Neural progenitor cell (in vitro differentiated cells): ENCODE measurements at regions not wholly inside any gene's neighbourhood (a gene's known extent, or its start where the extent isn't known, plus 50 kb on each side); places are given as distances from the start of the nearest gene placed in this dataset.

Experiments used
- DNase-seq: peaks from one replicate; pipeline ENCODE4 v3.0.0-alpha.2; 2016; ENCODE audit warnings: low spot score
- H2AFZ ChIP-seq: fragments of 200-600 bp; sonication (generic); replicated peaks from 2 replicates; pipeline ENCODE4 v1.6.1; 2016; ENCODE audit warnings: antibody characterized with exemption
- H3F3A ChIP-seq: fragments of 200-600 bp; sonication (generic); 2 replicates; pipeline ENCODE4 v1.6.1; 2016; ENCODE audit warnings: antibody characterized with exemption, low read depth
- H3K27ac ChIP-seq: fragments of 200-600 bp; sonication (generic); 2 replicates; pipeline ENCODE4 v1.5.1; 2016; ENCODE audit warnings: mild to moderate bottlenecking
- H3K27me3 ChIP-seq: fragments of 200-600 bp; sonication (generic); 2 replicates; pipeline ENCODE4 v1.6.1; 2016; ENCODE audit warnings: mild to moderate bottlenecking, moderate library complexity
- H3K36me3 ChIP-seq: fragments of 200-600 bp; sonication (generic); 2 replicates; pipeline ENCODE4 v1.5.1; 2016
- H3K4me1 ChIP-seq: fragments of 200-600 bp; sonication (generic); 2 replicates; pipeline ENCODE4 v1.6.1; 2016; ENCODE audit warnings: mixed run types
- H3K4me2 ChIP-seq: fragments of 200-600 bp; sonication (generic); 2 replicates; pipeline ENCODE4 v1.6.1; 2016
- H3K4me3 ChIP-seq: fragments of 200-600 bp; sonication (generic); 2 replicates; pipeline ENCODE4 v1.5.1; 2016
- H3K79me2 ChIP-seq: fragments of 200-600 bp; sonication (generic); 2 replicates; pipeline ENCODE4 v1.6.1; 2016; ENCODE audit warnings: low read depth
- H3K9ac ChIP-seq: fragments of 200-600 bp; sonication (generic); 2 replicates; pipeline ENCODE4 v1.6.1; 2016
- H3K9me3 ChIP-seq: fragments of 200-600 bp; sonication (generic); 2 replicates; pipeline ENCODE4 v1.5.1; 2016; ENCODE audit warnings: low read depth
- H4K20me1 ChIP-seq: fragments of 200-600 bp; sonication (generic); 2 replicates; pipeline ENCODE4 v1.6.1; 2016; ENCODE audit warnings: low read depth
- H3K27ac Mint-ChIP-seq: 3 replicates; pipeline ENCODE4 v1.8.0; 2021; ENCODE audit warnings: mixed read lengths
- H3K27me3 Mint-ChIP-seq: 2 replicates; pipeline ENCODE4 v1.8.0; 2022; ENCODE audit warnings: low read depth, mild to moderate bottlenecking, inconsistent platforms, moderate library complexity, mixed read lengths; ENCODE audit not compliant: insufficient read depth
- H3K36me3 Mint-ChIP-seq: 3 replicates; pipeline ENCODE4 v1.8.0; 2021; ENCODE audit warnings: mixed read lengths
- H3K4me1 Mint-ChIP-seq: 3 replicates; pipeline ENCODE4 v1.8.0; 2021; ENCODE audit warnings: mixed read lengths
- H3K4me3 Mint-ChIP-seq: 3 replicates; pipeline ENCODE4 v1.8.0; 2021; ENCODE audit warnings: mild to moderate bottlenecking, moderate library complexity, mixed read lengths
- H3K9me3 Mint-ChIP-seq: 3 replicates; pipeline ENCODE4 v1.8.0; 2020; ENCODE audit warnings: mixed read lengths
- EZH2 ChIP-seq: fragments of 200-600 bp; sonication (generic); IDR thresholded peaks from 2 replicates; pipeline ENCODE4 v1.6.1; 2017; ENCODE audit warnings: antibody characterized with exemption, mild to moderate bottlenecking, moderate library complexity
- EZH2phosphoT487 ChIP-seq: fragments of 200-600 bp; sonication (generic); IDR thresholded peaks from 2 replicates; pipeline ENCODE4 v1.6.1; 2017; ENCODE audit warnings: antibody characterized with exemption
- TF ChIP-seq, protein P1 (sequence below): fragments of 200-600 bp; sonication (generic); IDR thresholded peaks from 2 replicates; pipeline ENCODE4 v1.5.1; 2017; ENCODE audit warnings: antibody characterized with exemption, mild to moderate bottlenecking

GRCh38 chr18:7288544-7288943, 57.7 kb downstream of the LRRC30 start:
- Mint-ChIP-seq H3K4me3 (no peak overlapping the region), H3K27me3 (no peaks in the 10 kb centered on the region), H3K36me3 (no peaks in the 10 kb centered on the region), H3K27ac (no peak overlapping the region), H3K4me1 (peaks cover 25% of the 10 kb centered on the region), H3K9me3 (peaks cover 19% of the 10 kb centered on the region)
- H3F3A ChIP-seq, result peaks cover 19% of the 10 kb centered on the region
- H3K36me3 ChIP-seq, result peaks cover 4% of the 10 kb centered on the region
- H4K20me1 ChIP-seq, result no peaks in the 10 kb centered on the region
- no peak overlapping the region for H3K9ac ChIP-seq
- no peak overlapping the region for H2AFZ ChIP-seq
- peaks cover 35% of the 10 kb centered on the region for H3K4me1 ChIP-seq
- TF ChIP-seq EZH2phosphoT487, result no peak
- TF ChIP-seq EZH2, result no peak
- TF ChIP-seq, protein P1, sequence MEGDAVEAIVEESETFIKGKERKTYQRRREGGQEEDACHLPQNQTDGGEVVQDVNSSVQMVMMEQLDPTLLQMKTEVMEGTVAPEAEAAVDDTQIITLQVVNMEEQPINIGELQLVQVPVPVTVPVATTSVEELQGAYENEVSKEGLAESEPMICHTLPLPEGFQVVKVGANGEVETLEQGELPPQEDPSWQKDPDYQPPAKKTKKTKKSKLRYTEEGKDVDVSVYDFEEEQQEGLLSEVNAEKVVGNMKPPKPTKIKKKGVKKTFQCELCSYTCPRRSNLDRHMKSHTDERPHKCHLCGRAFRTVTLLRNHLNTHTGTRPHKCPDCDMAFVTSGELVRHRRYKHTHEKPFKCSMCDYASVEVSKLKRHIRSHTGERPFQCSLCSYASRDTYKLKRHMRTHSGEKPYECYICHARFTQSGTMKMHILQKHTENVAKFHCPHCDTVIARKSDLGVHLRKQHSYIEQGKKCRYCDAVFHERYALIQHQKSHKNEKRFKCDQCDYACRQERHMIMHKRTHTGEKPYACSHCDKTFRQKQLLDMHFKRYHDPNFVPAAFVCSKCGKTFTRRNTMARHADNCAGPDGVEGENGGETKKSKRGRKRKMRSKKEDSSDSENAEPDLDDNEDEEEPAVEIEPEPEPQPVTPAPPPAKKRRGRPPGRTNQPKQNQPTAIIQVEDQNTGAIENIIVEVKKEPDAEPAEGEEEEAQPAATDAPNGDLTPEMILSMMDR, result no peak
- no peak for DNase-seq
- no peaks in the 10 kb centered on the region for H3K27me3 ChIP-seq
- H3K27ac ChIP-seq, result no peak overlapping the region
- no peak overlapping the region for H3K4me3 ChIP-seq
- H3K4me2 ChIP-seq, result peak overlapping the region; percentile 65
- H3K9me3 ChIP-seq, result no peaks in the 10 kb centered on the region
- H3K79me2 ChIP-seq, result no peaks in the 10 kb centered on the region

GRCh38 chr18:7290077-7290476, 59.2 kb downstream of the LRRC30 start:
- H3K4me1 Mint-ChIP-seq, result peaks cover 25% of the 10 kb centered on the region
- Histone ChIP-seq H3K36me3 (peaks cover 6% of the 10 kb centered on the region), H3K9ac (no peak overlapping the region), H3F3A (peaks cover 19% of the 10 kb centered on the region), H3K27ac (peak overlapping the region; percentile 83), H3K27me3 (no peaks in the 10 kb centered on the region), H2AFZ (no peak overlapping the region), H3K4me3 (peak overlapping the region; percentile 4), H3K4me2 (peak overlapping the region; percentile 65), H3K9me3 (no peaks in the 10 kb centered on the region), H4K20me1 (no peaks in the 10 kb centered on the region), H3K4me1 (peaks cover 35% of the 10 kb centered on the region), H3K79me2 (no peaks in the 10 kb centered on the region)
- peak overlapping the region; percentile 23 for H3K4me3 Mint-ChIP-seq
- H3K36me3 Mint-ChIP-seq, result peaks cover 3% of the 10 kb centered on the region
- peaks cover 27% of the 10 kb centered on the region for H3K9me3 Mint-ChIP-seq
- TF ChIP-seq, protein P1, result no peak
- TF ChIP-seq EZH2phosphoT487 (peak; percentile 44), EZH2 (no peak)
- DNase-seq, result peak; percentile 87
- peak overlapping the region; percentile 62 for H3K27ac Mint-ChIP-seq
- H3K27me3 Mint-ChIP-seq, result peaks cover 3% of the 10 kb centered on the region

- Mint-ChIP-seq H3K27me3 (peaks cover 3% of the 10 kb centered on the region), H3K27ac (no peak overlapping the region), H3K9me3 (peaks cover 36% of the 10 kb centered on the region), H3K4me3 (peak overlapping the region; percentile 31), H3K36me3 (peaks cover 4% of the 10 kb centered on the region), H3K4me1 (peaks cover 25% of the 10 kb centered on the region)
- H3K4me3 ChIP-seq, result no peak overlapping the region
- no peak overlapping the region for H3K4me2 ChIP-seq
- no peak overlapping the region for H3K27ac ChIP-seq
- H2AFZ ChIP-seq, result no peak overlapping the region
- no peaks in the 10 kb centered on the region for H3K79me2 ChIP-seq
- H4K20me1 ChIP-seq, result no peaks in the 10 kb centered on the region
- peaks cover 8% of the 10 kb centered on the region for H3K36me3 ChIP-seq
- H3F3A ChIP-seq, result peaks cover 19% of the 10 kb centered on the region
- H3K9me3 ChIP-seq, result no peaks in the 10 kb centered on the region
- no peak for TF ChIP-seq EZH2
- TF ChIP-seq, protein P1, result no peak
- no peak for TF ChIP-seq EZH2phosphoT487
- DNase-seq, result no peak
- no peaks in the 10 kb centered on the region for H3K27me3 ChIP-seq
- no peak overlapping the region for H3K9ac ChIP-seq
- peaks cover 35% of the 10 kb centered on the region for H3K4me1 ChIP-seq
These were observed 60.2 kb downstream of the LRRC30 start for GRCh38 chr18:7291046-7291445.
